K562 (cell line): ENCODE measurements at regions not wholly inside any gene's neighbourhood (a gene's known extent, or its start where the extent isn't known, plus 50 kb on each side); places are given as distances from the start of the nearest gene placed in this dataset.

Source experiments
- ATAC-seq: fragments of 200-7000 bp; cut with Tn5 transposase; 3 replicates; pipeline ENCODE4 v1.9.1; 2020; ENCODE audit warnings: moderate library complexity
- BruUV-seq: library from RNA; stranded (reverse); fragments of 400-500 nt; replicated peaks from 2 replicates; lab custom pipeline; 2021; lab: Mats Ljungman, UMichigan
- CTCF ChIA-PET: fragments of 300-600 bp; formaldehyde crosslinking; extraction: SDS; loops from one replicate; lab custom pipeline; 2021; ENCODE audit warnings: low intra/inter-chr PET ratio; lab: Yijun Ruan, JAX
- POLR2A ChIA-PET: fragments of 300-600, 350-650 bp; sonication (Branson Sonifier 250); formaldehyde crosslinking; extraction: SDS; loops from one replicate; lab custom pipeline; 2021; ENCODE audit warnings: antibody characterized with exemption, inconsistent platforms; lab: Yijun Ruan, JAX
- DNase-seq, 4 experiments: peaks; one replicate each; pipeline versions ENCODE4 v3.0.0 to v3.0.0-alpha.2; 2011 to 2018; ENCODE audit warnings: low spot score in 3 of 4, mixed read lengths in 3 of 4; ENCODE audit errors: extremely low read depth in 1 of 4
- FAIRE-seq: peaks from 2 replicates; lab custom pipeline; 2011; peaks lifted over from hg19 to GRCh38; lab: Jason Lieb, UNC
- H2AFZ ChIP-seq: 2 replicates; pipeline ENCODE4 v1.6.0; 2011; ENCODE audit warnings: low read depth, low read length, control low read depth, inconsistent platforms
- H3K27ac ChIP-seq: fragments of 200-600 bp; 3 replicates; pipeline ENCODE4 v1.8.0; 2011; ENCODE audit warnings: low read depth, mild to moderate bottlenecking, control low read depth, inconsistent platforms, low read length, moderate library complexity, mixed read lengths; ENCODE audit errors: extremely low read depth
- H3K27me3 ChIP-seq, 2 experiments: fragments of 300-600 bp in 1 of 2; 2 replicates in 1 of 2; 3 replicates in 1 of 2; pipeline versions ENCODE4 v1.6.0 to v1.8.0; 2011; ENCODE audit warnings: inconsistent platforms in 2 of 2, low read length in 2 of 2, mild to moderate bottlenecking in 1 of 2, mixed read lengths in 1 of 2, moderate library complexity in 1 of 2; ENCODE audit not compliant: control insufficient read depth in 2 of 2, insufficient read depth in 2 of 2
- H3K36me3 ChIP-seq: fragments of 300-600 bp; 3 replicates; pipeline ENCODE4 v1.8.0; 2011; ENCODE audit warnings: mild to moderate bottlenecking, low read length, inconsistent platforms; ENCODE audit not compliant: control insufficient read depth, insufficient read depth
- H3K4me1 ChIP-seq, 2 experiments: fragments of 200-600 bp in 1 of 2; replicated peaks in 1 of 2; 2 replicates in 1 of 2; 3 replicates in 1 of 2; pipeline versions ENCODE4 v1.5.1 to v1.8.0; 2011; ENCODE audit warnings: inconsistent platforms in 2 of 2, low read length in 2 of 2, mild to moderate bottlenecking in 1 of 2, mixed read lengths in 1 of 2, moderate library complexity in 1 of 2; ENCODE audit not compliant: control insufficient read depth in 2 of 2, insufficient read depth in 2 of 2
- H3K4me2 ChIP-seq: 2 replicates; pipeline ENCODE4 v1.6.1; 2011; ENCODE audit warnings: low read length, control low read depth, inconsistent platforms, mixed read lengths; ENCODE audit not compliant: insufficient read depth
- H3K4me3 ChIP-seq: fragments of 200-600 bp; sonication (generic), shearing (Covaris generic); 2 replicates; pipeline ENCODE4 v1.5.1; 2016; ENCODE audit warnings: control low read depth, inconsistent platforms
- H3K79me2 ChIP-seq: fragments of 200-600 bp; 3 replicates; pipeline ENCODE4 v1.8.0; 2011; ENCODE audit warnings: low read length, inconsistent platforms; ENCODE audit not compliant: control insufficient read depth, insufficient read depth
- H3K9ac ChIP-seq, 2 experiments: 2 replicates each; pipeline versions ENCODE4 v1.6.0 to v1.6.1; 2011; ENCODE audit warnings: low read depth in 2 of 2, low read length in 2 of 2, control low read depth in 1 of 2, inconsistent platforms in 1 of 2, mild to moderate bottlenecking in 1 of 2, mixed read lengths in 1 of 2; ENCODE audit not compliant: insufficient read depth in 1 of 2
- H3K9me1 ChIP-seq: one replicate; pipeline ENCODE4 v1.6.0; 2011; ENCODE audit warnings: inconsistent platforms, mild to moderate bottlenecking, low read length, moderate library complexity; ENCODE audit not compliant: control insufficient read depth, insufficient read depth
- H3K9me3 ChIP-seq: replicated peaks from 2 replicates; pipeline ENCODE4 v1.5.1; 2011; ENCODE audit warnings: low read depth, low read length, inconsistent platforms; ENCODE audit not compliant: control insufficient read depth, insufficient read depth
- H4K20me1 ChIP-seq: replicated peaks from 2 replicates; pipeline ENCODE4 v1.6.1; 2011; ENCODE audit warnings: low read length, inconsistent platforms, mixed read lengths; ENCODE audit not compliant: control insufficient read depth, insufficient read depth
- C11orf30 ChIP-seq: fragments of 450-650 bp; IDR thresholded peaks from 2 replicates; pipeline ENCODE4 v1.6.1; 2016; ENCODE audit warnings: low read depth, mild to moderate bottlenecking
- FOXK2 ChIP-seq, 2 experiments: fragments of 450-650 bp; IDR thresholded peaks in 1 of 2; conservative IDR thresholded peaks in 1 of 2; 2 replicates each; pipeline ENCODE4 v1.6.1; 2016; ENCODE audit warnings: low read depth in 2 of 2, mild to moderate bottlenecking in 1 of 2
- HDAC3 ChIP-seq: fragments of 450-650 bp; IDR thresholded peaks from 2 replicates; pipeline ENCODE4 v1.6.1; 2018; ENCODE audit warnings: borderline replicate concordance, mild to moderate bottlenecking, moderate library complexity; ENCODE audit not compliant: partially characterized antibody
- NUFIP1 ChIP-seq: fragments of 450-650 bp; IDR thresholded peaks from 2 replicates; pipeline ENCODE4 v1.6.1; 2018; ENCODE audit not compliant: partially characterized antibody
- PHB2 ChIP-seq: fragments of 450-650 bp; IDR thresholded peaks from 2 replicates; pipeline ENCODE4 v1.6.1; 2017; ENCODE audit warnings: low read depth
- SETDB1 ChIP-seq: IDR thresholded peaks from one replicate; pipeline ENCODE4 v1.6.1; 2012; ENCODE audit warnings: low read length, control low read depth, inconsistent platforms
- SMARCA4 ChIP-seq: fragments of 450-650 bp; IDR thresholded peaks from 2 replicates; pipeline ENCODE4 v1.6.1; 2016
- ZC3H4 ChIP-seq: sonication (generic); formaldehyde crosslinking; IDR thresholded peaks from 2 replicates; pipeline ENCODE4 v1.9.0; 2021; ENCODE audit warnings: missing genetic modification reagents, borderline replicate concordance
- in situ Hi-C: fragments of 300-500 bp; cut with MboI; formaldehyde crosslinking; loops from 4 replicates; pipeline ENCODE4 v1.15.0; 2018; ENCODE audit warnings: inconsistent platforms, mixed read lengths
- intact Hi-C: fragments of 100-400 bp; cut with micrococcal nuclease; formaldehyde crosslinking; loops from 2 replicates; pipeline ENCODE4 v1.14.2; 2022
- TF ChIP-seq, protein P1 (sequence below): sonication (generic); formaldehyde crosslinking; IDR thresholded peaks from 2 replicates; pipeline ENCODE4 v1.4.0; 2020; ENCODE audit warnings: mild to moderate bottlenecking, missing genetic modification reagents
- TF ChIP-seq, protein P2 (sequence below): fragments of 200-800 bp; sonication (Bioruptor generic); IDR thresholded peaks from 2 replicates; pipeline ENCODE4 v1.6.1; 2017; ENCODE audit warnings: missing genetic modification characterization, missing compliant biosample characterization
- TF ChIP-seq, protein P3 (sequence below): sonication (generic); formaldehyde crosslinking; IDR thresholded peaks from 2 replicates; pipeline ENCODE4 v1.5.0; 2020; ENCODE audit warnings: missing genetic modification reagents

GRCh38 chr4:81290813-81291212, 75.8 kb upstream of the PRKG2 start:
- ChIA-PET CTCF (no interaction called here), POLR2A (interaction anchor here (0.7 kb wide), 1 partner anchor 32 kb away, joined by 3 read pairs; no protein-coding TSS in a partner anchor)
- DNase-seq (no peak), FAIRE-seq (no peak), ATAC-seq (no peak)
- Histone ChIP-seq H3K27ac (no peak overlapping the region), H3K4me3 (no peak overlapping the region), H3K4me1 (no peaks in the 10 kb centered on the region), H3K4me2 (no peak overlapping the region), H4K20me1 (no peaks in the 10 kb centered on the region), H3K27me3 (no peaks in the 10 kb centered on the region), H3K9me3 (no peaks in the 10 kb centered on the region), H2AFZ (no peak overlapping the region), H3K9me1 (no peaks in the 10 kb centered on the region), H3K79me2 (no peaks in the 10 kb centered on the region), H3K9ac (no peak overlapping the region), H3K36me3 (no peaks in the 10 kb centered on the region)
- in situ Hi-C loops, result no loop called here
- no TSS peak for BruUV-seq
- TF ChIP-seq ZC3H4 (CRISPR knock-in tag), result no peak
- TF ChIP-seq SETDB1, result no peak
- TF ChIP-seq, protein P1, sequence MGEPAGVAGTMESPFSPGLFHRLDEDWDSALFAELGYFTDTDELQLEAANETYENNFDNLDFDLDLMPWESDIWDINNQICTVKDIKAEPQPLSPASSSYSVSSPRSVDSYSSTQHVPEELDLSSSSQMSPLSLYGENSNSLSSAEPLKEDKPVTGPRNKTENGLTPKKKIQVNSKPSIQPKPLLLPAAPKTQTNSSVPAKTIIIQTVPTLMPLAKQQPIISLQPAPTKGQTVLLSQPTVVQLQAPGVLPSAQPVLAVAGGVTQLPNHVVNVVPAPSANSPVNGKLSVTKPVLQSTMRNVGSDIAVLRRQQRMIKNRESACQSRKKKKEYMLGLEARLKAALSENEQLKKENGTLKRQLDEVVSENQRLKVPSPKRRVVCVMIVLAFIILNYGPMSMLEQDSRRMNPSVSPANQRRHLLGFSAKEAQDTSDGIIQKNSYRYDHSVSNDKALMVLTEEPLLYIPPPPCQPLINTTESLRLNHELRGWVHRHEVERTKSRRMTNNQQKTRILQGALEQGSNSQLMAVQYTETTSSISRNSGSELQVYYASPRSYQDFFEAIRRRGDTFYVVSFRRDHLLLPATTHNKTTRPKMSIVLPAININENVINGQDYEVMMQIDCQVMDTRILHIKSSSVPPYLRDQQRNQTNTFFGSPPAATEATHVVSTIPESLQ (CRISPR knock-in tag), result no peak
- intact Hi-C loops, result no loop called here

DNA sequence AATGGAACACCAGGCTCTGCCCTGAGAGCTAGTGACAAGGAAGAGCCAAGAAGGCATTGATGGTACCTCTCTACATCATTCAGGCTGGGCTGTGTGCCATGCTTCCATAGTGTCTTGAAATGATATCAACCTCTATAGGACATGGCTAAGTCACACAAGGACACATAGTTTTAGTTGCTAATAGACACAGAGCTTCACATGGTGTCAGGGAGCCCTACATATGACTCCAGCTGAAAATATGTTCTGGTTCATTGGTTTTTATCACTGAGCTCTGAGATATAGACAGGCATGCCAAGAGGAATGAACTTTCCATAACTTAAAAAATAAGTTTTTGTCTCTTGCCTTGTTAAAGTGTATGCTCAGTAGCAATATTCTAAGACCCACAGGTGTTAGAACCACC, 72.1 kb upstream of the PRKG2 start:
- no TSS peak for BruUV-seq
- FAIRE-seq (no peak), DNase-seq (no peak), ATAC-seq (no peak)
- H3K27me3 ChIP-seq, result no peaks in the 10 kb centered on the region
- POLR2A ChIA-PET, result interaction anchor here (0.6 kb wide), 1 partner anchor 26 kb away, joined by 3 read pairs; no protein-coding TSS in a partner anchor
- H4K20me1 ChIP-seq, result no peaks in the 10 kb centered on the region
- H3K79me2 ChIP-seq, result no peaks in the 10 kb centered on the region
- no peak overlapping the region for H3K9ac ChIP-seq
- intact Hi-C loops (no loop called here), in situ Hi-C loops (no loop called here)
- no peak overlapping the region for H2AFZ ChIP-seq
- H3K27ac ChIP-seq, result no peak overlapping the region
- H3K9me1 ChIP-seq, result no peaks in the 10 kb centered on the region
- H3K4me2 ChIP-seq, result no peak overlapping the region
- CTCF ChIA-PET, result no interaction called here
- H3K4me1 ChIP-seq, result no peaks in the 10 kb centered on the region
- no peaks in the 10 kb centered on the region for H3K36me3 ChIP-seq
- no peaks in the 10 kb centered on the region for H3K9me3 ChIP-seq
- no peak for TF ChIP-seq C11orf30
- TF ChIP-seq, protein P2, sequence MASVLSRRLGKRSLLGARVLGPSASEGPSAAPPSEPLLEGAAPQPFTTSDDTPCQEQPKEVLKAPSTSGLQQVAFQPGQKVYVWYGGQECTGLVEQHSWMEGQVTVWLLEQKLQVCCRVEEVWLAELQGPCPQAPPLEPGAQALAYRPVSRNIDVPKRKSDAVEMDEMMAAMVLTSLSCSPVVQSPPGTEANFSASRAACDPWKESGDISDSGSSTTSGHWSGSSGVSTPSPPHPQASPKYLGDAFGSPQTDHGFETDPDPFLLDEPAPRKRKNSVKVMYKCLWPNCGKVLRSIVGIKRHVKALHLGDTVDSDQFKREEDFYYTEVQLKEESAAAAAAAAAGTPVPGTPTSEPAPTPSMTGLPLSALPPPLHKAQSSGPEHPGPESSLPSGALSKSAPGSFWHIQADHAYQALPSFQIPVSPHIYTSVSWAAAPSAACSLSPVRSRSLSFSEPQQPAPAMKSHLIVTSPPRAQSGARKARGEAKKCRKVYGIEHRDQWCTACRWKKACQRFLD (CRISPR knock-in tag), result no peak
- TF ChIP-seq NUFIP1, result no peak
- TF ChIP-seq PHB2, result no peak
- no peak for TF ChIP-seq FOXK2 (conservative IDR thresholded peaks at IDR 0.05 in 1 of 2, IDR thresholded peaks at IDR 0.05 in 1 of 2; ENCODE audit: low read depth in 2 of 2)
- no peak for TF ChIP-seq HDAC3
- TF ChIP-seq, protein P3, sequence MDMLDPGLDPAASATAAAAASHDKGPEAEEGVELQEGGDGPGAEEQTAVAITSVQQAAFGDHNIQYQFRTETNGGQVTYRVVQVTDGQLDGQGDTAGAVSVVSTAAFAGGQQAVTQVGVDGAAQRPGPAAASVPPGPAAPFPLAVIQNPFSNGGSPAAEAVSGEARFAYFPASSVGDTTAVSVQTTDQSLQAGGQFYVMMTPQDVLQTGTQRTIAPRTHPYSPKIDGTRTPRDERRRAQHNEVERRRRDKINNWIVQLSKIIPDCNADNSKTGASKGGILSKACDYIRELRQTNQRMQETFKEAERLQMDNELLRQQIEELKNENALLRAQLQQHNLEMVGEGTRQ (CRISPR knock-in tag), result no peak
- TF ChIP-seq SMARCA4, result no peak
- no peak overlapping the region for H3K4me3 ChIP-seq
